Astrocyte of the spinal cord (primary cell): ENCODE measurements at regions not wholly inside any gene's neighbourhood (a gene's known extent, or its start where the extent isn't known, plus 50 kb on each side); places are given as distances from the start of the nearest gene placed in this dataset.

Experiments
- DNase-seq: peaks from one replicate; pipeline ENCODE4 v3.0.0; 2011; ENCODE audit warnings: low read depth, low spot score
- H3K4me3 ChIP-seq: 2 replicates; pipeline ENCODE4 v1.5.1; 2011; ENCODE audit warnings: low read depth, mild to moderate bottlenecking, low read length, moderate library complexity
- CTCF ChIP-seq: IDR thresholded peaks from 2 replicates; pipeline ENCODE4 v1.5.1; 2012; ENCODE audit warnings: low read depth, mild to moderate bottlenecking, low read length, inconsistent platforms
- in situ Hi-C: cut with HindIII; loops from 2 replicates; pipeline ENCODE4 v1.10.0; 2017; ENCODE audit warnings: low sequenced_read_pairs

- no peak for DNase-seq
- in situ Hi-C loops: no loop called here
- H3K4me3 ChIP-seq: no peak overlapping the region
- TF ChIP-seq CTCF: no peak
Observed at GRCh38 chr15:95664450-95664849, 666.0 kb upstream of the NR2F2 start.

- TF ChIP-seq CTCF: no peak
- DNase-seq: peak; percentile 43
- in situ Hi-C loops: no loop called here
- H3K4me3 ChIP-seq: no peak overlapping the region
Observed at GRCh38 chr15:95669146-95669922, 661.2 kb upstream of the NR2F2 start.

- no peak for TF ChIP-seq CTCF
- DNase-seq: no peak
- in situ Hi-C loops: no loop called here
- no peak overlapping the region for H3K4me3 ChIP-seq
Observed at GRCh38 chr15:95674031-95674430, 656.5 kb upstream of the NR2F2 start.

- no peak overlapping the region for H3K4me3 ChIP-seq
- DNase-seq: no peak
- TF ChIP-seq CTCF: no peak
- in situ Hi-C loops: no loop called here
Observed at GRCh38 chr15:95676500-95676899, 654.0 kb upstream of the NR2F2 start.

- TF ChIP-seq CTCF: no peak
- in situ Hi-C loops: no loop called here
- DNase-seq: no peak
- H3K4me3 ChIP-seq: no peak overlapping the region
Observed at GRCh38 chr15:95679847-95680582, 650.5 kb upstream of the NR2F2 start.

GRCh38 chr15:95680728-95681127 lies 649.8 kb upstream of the NR2F2 start:
- no peak for TF ChIP-seq CTCF
- DNase-seq: no peak
- no peak overlapping the region for H3K4me3 ChIP-seq
- in situ Hi-C loops: no loop called here
